PC-9 (cell line): ENCODE measurements at regions not wholly inside any gene's neighbourhood (a gene's known extent, or its start where the extent isn't known, plus 50 kb on each side); places are given as distances from the start of the nearest gene placed in this dataset.

Experiments used
- CTCF ChIP-seq: fragments of 200-600 bp; sonication (generic); conservative IDR thresholded peaks from 2 replicates; pipeline ENCODE4 v1.6.1; 2017; ENCODE audit warnings: mixed run types, antibody characterized with exemption, mild to moderate bottlenecking, moderate library complexity
- EZH2 ChIP-seq: fragments of 200-600 bp; sonication (generic); IDR thresholded peaks from 2 replicates; pipeline ENCODE4 v1.8.0; 2017; ENCODE audit warnings: antibody characterized with exemption, low read depth

GRCh38 chr16:26542198-26542597 lies 524.5 kb upstream of the C16orf82 start:
- TF ChIP-seq CTCF = no peak
- TF ChIP-seq EZH2 = no peak
